ENCODE measurements at regions not wholly inside any gene's neighbourhood (a gene's known extent, or its start where the extent isn't known, plus 50 kb on each side); places are given as distances from the start of the nearest gene placed in this dataset.

- TF ChIP-seq EP300 (IDR thresholded peaks at IDR 0.05) (no peak), CTCF (IDR thresholded peaks at IDR 0.05) (no peak), POLR2AphosphoS5 (IDR thresholded peaks at IDR 0.05) (no peak), POLR2A (IDR thresholded peaks at IDR 0.05) (no peak)
- H3K4me3 ChIP-seq = no peak overlapping the region
Measured at GRCh38 chr1:192418552-192419285, 101.9 kb downstream of the RGS21 start.

GRCh38 chr1:192430644-192431043 is 113.9 kb downstream of the RGS21 start:
- Histone ChIP-seq H3K4me3 (no peak overlapping the region), H3K27me3 (no peaks in the 10 kb centered on the region), H3K4me1 (no peaks in the 10 kb centered on the region), H3K9me3 (peaks cover 0 to 13% (median 10%) of the 10 kb centered on the region in 4 donors), H3K27ac (no peak overlapping the region), H3K36me3 (no peaks in the 10 kb centered on the region)
- TF ChIP-seq POLR2A (IDR thresholded peaks at IDR 0.05) = no peak
- TF ChIP-seq CTCF (IDR thresholded peaks at IDR 0.05) = no peak
- TF ChIP-seq POLR2AphosphoS5 (IDR thresholded peaks at IDR 0.05) = no peak
- TF ChIP-seq EP300 (IDR thresholded peaks at IDR 0.05) = no peak
- WGBS, 5 donors = 47 to 63% (median 62%) methylated on average over 3 of the region's 3 CpGs
- intact Hi-C loops (cut with DNase I; ENCODE audit: low total_unique reads) = no loop called here
- no peak for DNase-seq

More at GRCh38 chr1:192418552-192419285, 101.9 kb downstream of the RGS21 start:
- H3K4me1 ChIP-seq = no peaks in the 10 kb centered on the region
- peak in 1 of 2 donors; percentile 36 for DNase-seq
- intact Hi-C loops (cut with DNase I; ENCODE audit: low total_unique reads) = no loop called here
- H3K27ac ChIP-seq = no peak overlapping the region
- no peaks in the 10 kb centered on the region for H3K27me3 ChIP-seq
- WGBS, 5 donors = 71 to 97% (median 94%) methylated on average over 1 of the region's 1 CpG
- H3K36me3 ChIP-seq = no peaks in the 10 kb centered on the region
- no peaks in the 10 kb centered on the region for H3K9me3 ChIP-seq

GRCh38 chr1:192435704-192436103 is 118.9 kb downstream of the RGS21 start:
- no peak overlapping the region for H3K27ac ChIP-seq
- peaks cover 0 to 7% (median 5%) of the 10 kb centered on the region in 4 donors for H3K9me3 ChIP-seq
- DNase-seq = no peak
- H3K36me3 ChIP-seq = no peaks in the 10 kb centered on the region
- H3K4me3 ChIP-seq = no peak overlapping the region
- WGBS, 5 donors = 56 to 79% (median 73%) methylated on average over 4 of the region's 4 CpGs
- intact Hi-C loops (cut with DNase I; ENCODE audit: low total_unique reads) = no loop called here
- H3K27me3 ChIP-seq = no peaks in the 10 kb centered on the region
- TF ChIP-seq EP300 (IDR thresholded peaks at IDR 0.05) (no peak), POLR2AphosphoS5 (IDR thresholded peaks at IDR 0.05) (no peak), CTCF (IDR thresholded peaks at IDR 0.05) (no peak), POLR2A (IDR thresholded peaks at IDR 0.05) (no peak)
- H3K4me1 ChIP-seq = no peaks in the 10 kb centered on the region

GRCh38 chr1:192436441-192437078 is 119.8 kb downstream of the RGS21 start:
- Histone ChIP-seq H3K9me3 (no peaks in the 10 kb centered on the region), H3K27ac (no peak overlapping the region), H3K4me1 (no peaks in the 10 kb centered on the region), H3K27me3 (no peaks in the 10 kb centered on the region), H3K4me3 (no peak overlapping the region), H3K36me3 (no peaks in the 10 kb centered on the region)
- intact Hi-C loops (cut with DNase I; ENCODE audit: low total_unique reads) = no loop called here
- DNase-seq = no peak
- WGBS, 5 donors = 70 to 78% (median 73%) methylated on average over 8 of the region's 8 CpGs
- no peak for TF ChIP-seq EP300 (IDR thresholded peaks at IDR 0.05)
- TF ChIP-seq POLR2AphosphoS5 (IDR thresholded peaks at IDR 0.05) = no peak
- no peak for TF ChIP-seq CTCF (IDR thresholded peaks at IDR 0.05)
- TF ChIP-seq POLR2A (IDR thresholded peaks at IDR 0.05) = no peak

All from stomach (tissue), 8 donors.